Breast epithelium (tissue), 3 donors: ENCODE measurements at regions not wholly inside any gene's neighbourhood (a gene's known extent, or its start where the extent isn't known, plus 50 kb on each side); places are given as distances from the start of the nearest gene placed in this dataset.

Experiments
- POLR2A ChIP-seq: fragments of 450-650 bp; IDR thresholded peaks from one replicate; pipeline ENCODE4 v1.6.1; 2016; ENCODE audit warnings: antibody characterized with exemption, mild to moderate bottlenecking, moderate library complexity
- POLR2AphosphoS5 ChIP-seq, 3 donors: sonication (generic); formaldehyde crosslinking; IDR thresholded peaks; one replicate each; pipeline ENCODE4 v1.6.1; 2017; ENCODE audit warnings: antibody characterized with exemption in 3 of 3
- TF ChIP-seq, protein P1 (sequence below), 3 donors: fragments of 450-650 bp; IDR thresholded peaks; one replicate each; pipeline ENCODE4 v1.5.1; 2016 to 2017; ENCODE audit warnings: antibody characterized with exemption in 3 of 3, mild to moderate bottlenecking in 3 of 3, moderate library complexity in 3 of 3

DNA sequence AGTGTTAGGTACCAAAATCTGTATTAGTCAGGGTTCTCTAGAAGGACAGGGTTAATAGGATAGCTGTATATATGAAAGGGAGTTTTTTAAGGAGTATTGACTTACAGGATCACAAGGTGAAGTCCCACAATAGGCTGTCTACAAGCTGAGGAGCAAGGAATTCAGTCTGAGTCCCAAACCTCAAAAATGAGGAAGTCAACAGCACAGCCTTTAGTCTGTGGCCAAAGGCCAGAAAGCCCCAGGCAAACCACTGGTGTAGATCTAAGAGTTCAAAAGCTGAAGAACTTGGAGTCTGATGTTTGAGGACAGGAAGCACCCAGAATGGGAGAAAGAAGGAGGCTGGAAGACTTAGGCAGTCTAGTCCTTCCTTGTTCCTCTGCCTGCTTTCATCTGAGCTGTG lies 487.5 kb upstream of the CHRM3 start:
- TF ChIP-seq POLR2A (no peak), POLR2AphosphoS5 (IDR thresholded peaks at IDR 0.05) (no peak)
- TF ChIP-seq, protein P1, sequence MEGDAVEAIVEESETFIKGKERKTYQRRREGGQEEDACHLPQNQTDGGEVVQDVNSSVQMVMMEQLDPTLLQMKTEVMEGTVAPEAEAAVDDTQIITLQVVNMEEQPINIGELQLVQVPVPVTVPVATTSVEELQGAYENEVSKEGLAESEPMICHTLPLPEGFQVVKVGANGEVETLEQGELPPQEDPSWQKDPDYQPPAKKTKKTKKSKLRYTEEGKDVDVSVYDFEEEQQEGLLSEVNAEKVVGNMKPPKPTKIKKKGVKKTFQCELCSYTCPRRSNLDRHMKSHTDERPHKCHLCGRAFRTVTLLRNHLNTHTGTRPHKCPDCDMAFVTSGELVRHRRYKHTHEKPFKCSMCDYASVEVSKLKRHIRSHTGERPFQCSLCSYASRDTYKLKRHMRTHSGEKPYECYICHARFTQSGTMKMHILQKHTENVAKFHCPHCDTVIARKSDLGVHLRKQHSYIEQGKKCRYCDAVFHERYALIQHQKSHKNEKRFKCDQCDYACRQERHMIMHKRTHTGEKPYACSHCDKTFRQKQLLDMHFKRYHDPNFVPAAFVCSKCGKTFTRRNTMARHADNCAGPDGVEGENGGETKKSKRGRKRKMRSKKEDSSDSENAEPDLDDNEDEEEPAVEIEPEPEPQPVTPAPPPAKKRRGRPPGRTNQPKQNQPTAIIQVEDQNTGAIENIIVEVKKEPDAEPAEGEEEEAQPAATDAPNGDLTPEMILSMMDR (IDR thresholded peaks at IDR 0.05) = no peak
